ENCODE measurements at regions not wholly inside any gene's neighbourhood (a gene's known extent, or its start where the extent isn't known, plus 50 kb on each side); places are given as distances from the start of the nearest gene placed in this dataset.

- Histone ChIP-seq H3K79me2 (ENCODE audit: insufficient read depth, low read length) (no peaks in the 10 kb centered on the region), H4K20me1 (ENCODE audit: insufficient read depth, low read length) (no peaks in the 10 kb centered on the region), H3K9me2 (ENCODE audit: low read depth, low read length) (no peaks in the 10 kb centered on the region), H2AFZ (ENCODE audit: low read length) (no peak overlapping the region), H3F3A (ENCODE audit: insufficient read depth, low read length) (no peaks in the 10 kb centered on the region), H3K9me3 (ENCODE audit: low read length) (no peaks in the 10 kb centered on the region), H3K4me2 (ENCODE audit: low read length) (no peak overlapping the region), H3K4me3 (ENCODE audit: low read depth, low read length, poor library complexity, severe bottlenecking) (no peak overlapping the region), H3K9ac (ENCODE audit: low read length) (no peak overlapping the region), H3K27ac (ENCODE audit: low read depth, low read length, poor library complexity, severe bottlenecking) (no peak overlapping the region), H3K36me3 (ENCODE audit: insufficient read depth, low read length) (no peaks in the 10 kb centered on the region), H3K27me3 (ENCODE audit: insufficient read depth, low read length) (no peaks in the 10 kb centered on the region), H3K4me1 (ENCODE audit: insufficient read depth, low read length, severe bottlenecking) (no peaks in the 10 kb centered on the region)
- TF ChIP-seq CTCF (IDR thresholded peaks at IDR 0.05; ENCODE audit: low read length) (no peak), EZH2 (IDR thresholded peaks at IDR 0.05; ENCODE audit: borderline replicate concordance, low read length) (no peak)
Observed at GRCh38 chr6:140130074-140130473, 755.6 kb upstream of the CITED2 start.

- TF ChIP-seq CTCF (IDR thresholded peaks at IDR 0.05; ENCODE audit: low read length) (no peak), EZH2 (IDR thresholded peaks at IDR 0.05; ENCODE audit: borderline replicate concordance, low read length) (no peak)
Observed at GRCh38 chr6:140124498-140124897, 750.0 kb upstream of the CITED2 start.

GRCh38 chr6:140108167-140108566, 733.7 kb upstream of the CITED2 start:
- no peak overlapping the region for H2AFZ ChIP-seq (ENCODE audit: low read length)
- no peaks in the 10 kb centered on the region for H3K9me2 ChIP-seq (ENCODE audit: low read depth, low read length)
- H3K27me3 ChIP-seq (ENCODE audit: insufficient read depth, low read length): no peaks in the 10 kb centered on the region
- H3F3A ChIP-seq (ENCODE audit: insufficient read depth, low read length): no peaks in the 10 kb centered on the region
- no peaks in the 10 kb centered on the region for H3K79me2 ChIP-seq (ENCODE audit: insufficient read depth, low read length)
- H3K36me3 ChIP-seq (ENCODE audit: insufficient read depth, low read length): no peaks in the 10 kb centered on the region
- H4K20me1 ChIP-seq (ENCODE audit: insufficient read depth, low read length): no peaks in the 10 kb centered on the region
- no peaks in the 10 kb centered on the region for H3K9me3 ChIP-seq (ENCODE audit: low read length)
- no peak overlapping the region for H3K27ac ChIP-seq (ENCODE audit: low read depth, low read length, poor library complexity, severe bottlenecking)
- TF ChIP-seq CTCF (IDR thresholded peaks at IDR 0.05; ENCODE audit: low read length): no peak
- TF ChIP-seq EZH2 (IDR thresholded peaks at IDR 0.05; ENCODE audit: borderline replicate concordance, low read length): no peak
- H3K4me3 ChIP-seq (ENCODE audit: low read depth, low read length, poor library complexity, severe bottlenecking): no peak overlapping the region
- H3K4me2 ChIP-seq (ENCODE audit: low read length): no peak overlapping the region
- no peaks in the 10 kb centered on the region for H3K4me1 ChIP-seq (ENCODE audit: insufficient read depth, low read length, severe bottlenecking)
- no peak overlapping the region for H3K9ac ChIP-seq (ENCODE audit: low read length)

More at GRCh38 chr6:140124498-140124897, 750.0 kb upstream of the CITED2 start:
- no peak overlapping the region for H3K9ac ChIP-seq (ENCODE audit: low read length)
- no peaks in the 10 kb centered on the region for H3K36me3 ChIP-seq (ENCODE audit: insufficient read depth, low read length)
- H2AFZ ChIP-seq (ENCODE audit: low read length): no peak overlapping the region
- H3K4me2 ChIP-seq (ENCODE audit: low read length): no peak overlapping the region
- no peaks in the 10 kb centered on the region for H3K9me3 ChIP-seq (ENCODE audit: low read length)
- H3F3A ChIP-seq (ENCODE audit: insufficient read depth, low read length): no peaks in the 10 kb centered on the region
- H3K4me1 ChIP-seq (ENCODE audit: insufficient read depth, low read length, severe bottlenecking): no peaks in the 10 kb centered on the region
- H3K4me3 ChIP-seq (ENCODE audit: low read depth, low read length, poor library complexity, severe bottlenecking): no peak overlapping the region
- no peaks in the 10 kb centered on the region for H4K20me1 ChIP-seq (ENCODE audit: insufficient read depth, low read length)
- H3K27ac ChIP-seq (ENCODE audit: low read depth, low read length, poor library complexity, severe bottlenecking): no peak overlapping the region
- H3K9me2 ChIP-seq (ENCODE audit: low read depth, low read length): no peaks in the 10 kb centered on the region
- H3K79me2 ChIP-seq (ENCODE audit: insufficient read depth, low read length): no peaks in the 10 kb centered on the region
- H3K27me3 ChIP-seq (ENCODE audit: insufficient read depth, low read length): no peaks in the 10 kb centered on the region
